Stimulated activated naive CD4-positive, alpha-beta T cell (primary cell): ENCODE measurements at regions not wholly inside any gene's neighbourhood (a gene's known extent, or its start where the extent isn't known, plus 50 kb on each side); places are given as distances from the start of the nearest gene placed in this dataset.

Source experiments
- DNase-seq, 6 experiments: peaks; one replicate each; lab custom pipeline; 2025; lab: John Stamatoyannopoulos, UW

GRCh38 chr12:60042835-60043234, 447.0 kb downstream of the SLC16A7 start:
- DNase-seq = no peak

DNA sequence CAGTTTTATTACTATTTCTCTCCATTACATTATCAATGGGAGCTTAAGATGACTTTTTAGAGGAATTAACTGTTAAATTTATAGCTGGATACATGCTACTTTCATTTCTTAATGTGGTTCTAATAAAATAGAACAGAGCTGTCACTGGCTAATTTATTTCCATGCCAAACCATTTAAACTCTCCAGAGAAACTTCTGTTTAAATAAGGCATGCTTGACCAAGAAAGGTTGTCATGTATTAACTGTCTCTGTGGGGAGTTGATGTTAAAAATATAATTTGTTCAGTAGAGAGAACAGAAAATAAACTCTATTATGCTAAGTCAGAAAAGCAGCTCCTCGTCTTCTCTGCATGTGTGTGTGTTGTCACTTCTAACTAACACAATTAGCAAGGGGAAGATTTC, 447.4 kb downstream of the SLC16A7 start:
- no peak for DNase-seq

DNA sequence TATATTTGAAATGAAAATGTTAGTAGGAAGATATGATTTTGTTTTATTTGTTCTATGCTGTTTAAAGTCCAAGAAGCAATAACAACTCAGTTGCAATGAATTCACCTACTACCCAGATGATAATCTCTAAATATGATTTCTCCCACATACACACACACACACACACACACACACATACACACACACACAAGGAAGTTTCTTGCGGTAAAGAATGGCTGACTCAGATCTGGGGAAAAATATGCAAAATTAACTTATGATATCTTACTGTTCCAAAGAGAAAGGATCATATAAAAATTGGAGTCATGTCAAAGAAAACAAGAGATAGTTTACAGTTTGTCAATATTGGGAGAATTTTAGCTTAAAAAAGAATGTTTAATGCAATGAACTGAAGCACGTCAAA, 456.7 kb downstream of the SLC16A7 start:
- DNase-seq = no peak

GRCh38 chr12:60059180-60059579, 463.4 kb downstream of the SLC16A7 start:
- no peak for DNase-seq

DNA sequence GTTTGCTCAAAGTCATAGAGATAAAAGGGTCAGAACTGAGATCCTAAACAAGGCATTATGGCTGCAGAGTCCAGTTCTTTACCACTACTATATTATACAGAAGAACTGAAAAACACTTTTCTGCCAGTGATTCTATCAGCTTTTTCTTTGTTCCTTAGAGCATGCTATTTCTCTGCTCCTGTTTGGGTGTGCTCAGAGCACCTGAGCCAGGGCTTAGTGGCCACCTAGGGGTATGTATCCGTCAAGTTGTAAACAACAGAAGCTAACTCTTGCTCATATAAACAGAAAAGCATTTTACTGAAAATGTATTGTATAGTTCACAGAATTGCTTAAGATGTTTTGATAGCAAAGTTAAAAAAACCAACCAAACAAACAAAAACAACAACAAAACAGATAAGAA, 470.8 kb downstream of the SLC16A7 start:
- DNase-seq = no peak

GRCh38 chr12:60070552-60070951, 474.7 kb downstream of the SLC16A7 start:
- DNase-seq = no peak

DNA sequence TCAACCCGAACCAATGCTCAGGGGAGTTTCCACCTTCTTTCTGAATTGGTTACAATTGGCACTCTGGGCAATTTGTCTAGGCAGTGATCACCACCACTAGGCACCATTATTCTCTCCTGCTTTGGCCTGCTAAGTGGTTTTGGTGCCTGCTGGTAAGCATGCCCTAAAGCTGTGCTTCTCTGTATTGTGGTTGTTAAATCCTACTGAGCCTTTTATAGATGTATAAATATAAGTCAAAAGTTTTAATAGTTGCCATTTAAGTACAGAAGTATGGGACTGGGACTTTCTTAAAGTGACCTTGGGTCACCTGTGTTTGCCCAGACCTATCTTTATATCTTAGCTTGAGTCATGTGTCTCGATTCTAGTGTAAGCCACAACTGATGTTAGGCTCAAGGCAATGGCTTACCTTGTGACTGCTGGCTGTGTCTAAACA, 475.9 kb downstream of the SLC16A7 start:
- DNase-seq = no peak

DNA sequence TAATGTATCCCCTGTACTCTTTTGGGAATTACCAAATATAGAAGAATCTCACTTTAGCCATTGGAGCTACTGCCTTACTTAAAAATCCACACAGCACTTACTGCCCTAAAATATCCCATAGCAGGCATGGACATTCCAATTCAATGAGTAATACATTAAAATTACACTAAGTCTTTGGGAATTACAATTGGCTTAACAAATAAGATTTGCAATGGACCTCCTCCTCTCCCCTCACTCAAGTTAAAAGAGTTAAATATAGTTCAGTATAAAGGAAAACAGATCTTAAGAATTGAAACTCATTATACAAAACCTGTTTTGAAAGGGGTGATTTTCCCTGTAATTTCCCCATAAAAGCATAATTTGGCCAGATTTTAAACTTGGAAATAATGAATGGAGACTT, 477.1 kb downstream of the SLC16A7 start:
- no peak for DNase-seq

- DNase-seq = no peak
Observed at GRCh38 chr12:60075091-60075490, 479.3 kb downstream of the SLC16A7 start.

DNA sequence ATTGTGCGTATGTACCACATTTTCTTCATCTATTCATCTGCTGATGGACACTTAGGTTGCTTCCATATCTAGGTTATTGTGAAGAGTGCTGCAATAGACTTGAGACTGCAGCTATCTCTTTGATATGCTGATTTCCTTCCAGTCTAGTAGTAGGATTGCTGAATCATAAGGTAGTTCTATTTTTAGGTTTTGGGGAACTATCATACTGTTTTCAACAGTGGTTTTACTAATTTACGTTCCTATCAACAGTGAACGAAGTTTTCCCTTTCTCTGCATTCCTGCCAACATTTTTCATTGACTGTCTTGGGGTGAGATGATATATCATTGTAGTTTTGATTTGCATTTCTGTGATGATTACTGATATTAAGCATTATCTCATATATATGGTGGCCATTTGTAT, 482.2 kb downstream of the SLC16A7 start:
- DNase-seq = no peak

GRCh38 chr12:60093428-60093827, 497.6 kb downstream of the SLC16A7 start:
- DNase-seq = no peak

DNA sequence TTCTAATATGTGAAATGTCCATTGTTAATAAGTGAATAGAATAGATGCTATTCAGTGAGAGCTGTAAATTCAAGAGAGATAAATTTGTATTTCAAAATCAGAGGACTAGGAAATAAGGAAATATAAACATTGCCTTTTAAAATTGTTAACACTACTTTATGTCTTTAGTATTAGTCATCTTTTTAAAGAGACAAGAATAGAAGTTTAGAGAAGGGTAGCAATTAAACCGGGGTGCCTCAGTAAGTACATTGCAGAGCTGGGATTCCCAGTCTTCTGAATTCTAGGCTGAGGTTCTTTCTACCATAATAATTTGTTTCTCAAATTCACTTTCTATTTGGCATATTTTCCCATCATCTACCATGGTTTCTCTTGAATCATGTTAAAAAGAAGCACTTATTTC, 498.6 kb downstream of the SLC16A7 start:
- no peak for DNase-seq

- no peak for DNase-seq
Observed at GRCh38 chr12:60096727-60097126, 500.9 kb downstream of the SLC16A7 start.

DNA sequence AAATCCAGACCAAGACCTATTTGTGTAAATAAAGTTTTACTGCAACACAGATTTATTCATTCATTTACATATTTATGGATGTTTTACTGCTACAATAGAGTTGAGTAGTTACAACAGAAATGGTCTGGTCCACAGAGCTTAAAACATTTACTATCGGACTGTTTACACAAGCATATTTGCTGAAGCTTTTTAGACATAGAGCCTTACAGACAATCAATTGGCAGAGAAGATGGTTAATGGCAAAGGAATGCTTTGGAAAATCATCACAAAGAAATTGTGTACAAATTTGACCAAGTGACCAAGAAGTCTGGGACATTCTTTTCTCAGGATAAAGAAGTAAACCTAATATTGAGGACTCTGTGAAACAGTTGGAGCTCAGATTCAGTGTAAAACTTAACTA, 504.3 kb downstream of the SLC16A7 start:
- no peak for DNase-seq

DNA sequence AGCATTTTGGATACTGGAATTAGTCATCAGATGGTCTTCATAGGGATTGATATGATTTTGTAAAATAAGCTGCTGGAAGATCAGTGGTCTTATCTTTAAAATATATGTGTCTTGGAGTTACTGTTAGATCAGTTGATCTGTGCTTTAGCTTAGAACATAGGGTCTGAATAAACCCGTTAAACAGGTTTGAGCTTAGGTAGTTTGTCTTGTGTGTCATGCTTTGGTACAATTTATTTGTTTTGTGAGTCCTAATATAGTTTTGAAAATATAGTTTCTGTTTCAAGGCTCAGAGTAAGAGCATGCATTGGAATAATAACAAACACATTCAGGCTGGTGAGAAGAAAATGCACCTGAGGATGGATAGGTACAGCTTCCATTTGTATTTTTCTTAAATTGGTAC, 505.0 kb downstream of the SLC16A7 start:
- DNase-seq = no peak

DNA sequence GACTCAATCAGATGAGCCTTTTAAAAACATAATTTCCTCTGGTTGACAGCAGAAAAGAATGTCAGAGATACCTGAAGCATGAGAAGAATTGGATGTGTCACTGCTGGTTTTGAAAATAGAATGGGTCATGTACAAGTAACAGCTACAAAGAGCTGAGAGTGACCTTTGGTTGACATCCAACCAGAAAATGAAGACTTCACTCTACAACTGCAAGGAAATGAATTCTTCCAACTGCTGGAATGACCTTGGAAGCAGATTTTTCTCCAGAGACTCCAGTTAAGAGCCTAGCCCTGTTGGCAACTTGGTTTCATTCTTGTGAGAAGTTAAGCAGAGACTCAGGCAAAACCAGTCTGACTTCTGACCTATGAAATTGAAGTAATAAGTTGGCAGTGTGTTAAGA, 505.9 kb downstream of the SLC16A7 start:
- no peak for DNase-seq

GRCh38 chr12:60106214-60106613, 510.4 kb downstream of the SLC16A7 start:
- DNase-seq = no peak

DNA sequence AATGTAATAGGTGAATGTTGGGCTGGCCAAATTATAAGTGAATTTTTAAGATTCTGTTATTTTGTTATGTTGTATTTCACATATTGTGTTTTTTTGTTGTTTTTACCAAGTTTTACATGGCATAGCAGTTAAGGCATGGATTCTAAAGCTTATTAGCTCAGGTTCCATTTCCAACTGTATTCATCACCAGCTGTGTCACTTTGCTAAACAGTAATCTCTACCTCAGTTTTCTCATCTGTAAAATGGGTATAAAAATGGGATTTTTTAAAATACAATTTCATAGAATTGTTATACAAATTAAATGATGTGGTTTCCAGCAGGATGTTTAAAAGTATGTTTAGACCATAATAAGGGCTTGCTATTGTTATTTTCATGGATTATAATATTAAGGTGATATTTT, 512.2 kb downstream of the SLC16A7 start:
- no peak for DNase-seq

GRCh38 chr12:60112063-60112462, 516.2 kb downstream of the SLC16A7 start:
- DNase-seq = no peak

- no peak for DNase-seq
Observed at GRCh38 chr12:60112763-60113162, 516.9 kb downstream of the SLC16A7 start.

- no peak for DNase-seq
Observed at GRCh38 chr12:60114169-60114568, 518.3 kb downstream of the SLC16A7 start.

GRCh38 chr12:60119327-60119726, 523.5 kb downstream of the SLC16A7 start:
- no peak for DNase-seq

DNA sequence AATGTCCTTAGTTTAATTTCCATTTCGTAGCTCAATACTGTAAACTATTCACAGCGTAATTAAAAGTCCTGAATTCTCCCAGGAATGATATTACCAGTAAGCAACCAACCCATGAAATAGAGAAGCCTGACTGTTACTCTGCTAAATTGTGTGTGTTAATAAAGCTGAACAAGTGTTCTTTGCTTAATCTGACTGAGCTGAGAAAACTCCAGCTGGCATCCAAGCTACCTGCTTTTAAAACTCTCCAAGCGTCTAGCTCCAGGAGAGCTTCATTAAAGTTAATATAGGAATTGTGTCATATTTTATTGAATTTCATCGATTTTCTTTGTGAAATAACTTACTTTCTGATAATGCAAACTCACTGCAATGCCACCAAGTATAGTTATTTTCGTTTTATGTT, 524.4 kb downstream of the SLC16A7 start:
- no peak for DNase-seq

DNA sequence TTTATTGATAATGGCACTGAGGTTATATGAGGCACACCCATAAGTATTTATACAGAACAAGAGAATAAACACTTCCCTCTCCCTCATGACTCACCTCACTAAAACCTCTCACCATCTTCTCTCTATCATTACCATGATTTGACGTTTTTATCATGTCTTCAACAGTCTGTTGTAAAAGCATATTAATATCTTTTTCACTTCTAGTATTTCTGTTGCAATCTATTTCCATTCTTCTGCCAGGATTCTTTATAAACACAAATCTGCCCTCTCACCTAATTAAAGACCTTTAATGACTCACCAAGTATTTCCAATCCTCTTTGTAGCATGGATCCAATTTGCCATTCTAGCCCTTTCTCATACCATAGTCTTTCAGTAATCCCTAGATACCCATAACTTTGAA, 527.7 kb downstream of the SLC16A7 start:
- DNase-seq = no peak

GRCh38 chr12:60137513-60137912, 541.7 kb downstream of the SLC16A7 start:
- no peak for DNase-seq
